GM03348 (cell line): ENCODE measurements at regions not wholly inside any gene's neighbourhood (a gene's known extent, or its start where the extent isn't known, plus 50 kb on each side); places are given as distances from the start of the nearest gene placed in this dataset.
"Not testable (repeated sequence)": the region's sequence is repeated elsewhere in the genome, so short reads cannot be mapped to it uniquely, and the experiment has no call there.

Experiments
- DNase-seq: peaks from one replicate; pipeline ENCODE4 v3.0.0; 2012; ENCODE audit warnings: low spot score

GRCh38 chr4:104896660-104897645, 249.7 kb upstream of the TET2 start:
- no peak for DNase-seq

- DNase-seq, result no peak
These were observed 246.8 kb upstream of the TET2 start for GRCh38 chr4:104899863-104900262.

GRCh38 chr4:104901438-104901837, 245.2 kb upstream of the TET2 start:
- no peak for DNase-seq

- DNase-seq, result no peak
These were observed 244.6 kb upstream of the TET2 start for GRCh38 chr4:104901961-104902605.

GRCh38 chr4:104905065-104905464, 241.6 kb upstream of the TET2 start:
- no peak for DNase-seq

- no peak for DNase-seq
These were observed 241.1 kb upstream of the TET2 start for GRCh38 chr4:104905546-104905945.

- no peak for DNase-seq
These were observed 240.4 kb upstream of the TET2 start for GRCh38 chr4:104906276-104906675.

- no peak for DNase-seq
These were observed 239.5 kb upstream of the TET2 start for GRCh38 chr4:104907074-104907649.

- DNase-seq, result no peak
These were observed 238.7 kb upstream of the TET2 start for GRCh38 chr4:104907991-104908390.

- no peak for DNase-seq
These were observed 237.3 kb upstream of the TET2 start for GRCh38 chr4:104909376-104909775.

GRCh38 chr4:104912518-104912917, 234.2 kb upstream of the TET2 start:
- no peak for DNase-seq

GRCh38 chr4:104915373-104915772, 231.3 kb upstream of the TET2 start:
- no peak for DNase-seq

- DNase-seq, result no peak
These were observed 230.8 kb upstream of the TET2 start for GRCh38 chr4:104915864-104916263.

- no peak for DNase-seq
These were observed 227.3 kb upstream of the TET2 start for GRCh38 chr4:104919406-104919805.

- no peak for DNase-seq
These were observed 216.4 kb upstream of the TET2 start for GRCh38 chr4:104930298-104930697.

GRCh38 chr4:104930745-104931736, 215.6 kb upstream of the TET2 start:
- not testable (repeated sequence) for DNase-seq

- DNase-seq, result no peak
These were observed 208.1 kb upstream of the TET2 start for GRCh38 chr4:104938624-104939023.

GRCh38 chr4:104940927-104941326, 205.7 kb upstream of the TET2 start:
- no peak for DNase-seq

GRCh38 chr4:104941661-104942062, 205.0 kb upstream of the TET2 start:
- DNase-seq, result no peak

- DNase-seq, result no peak
These were observed 203.5 kb upstream of the TET2 start for GRCh38 chr4:104942990-104943743.

GRCh38 chr4:104944596-104944995, 202.1 kb upstream of the TET2 start:
- DNase-seq, result no peak
